H1 (cell line): ENCODE measurements at regions not wholly inside any gene's neighbourhood (a gene's known extent, or its start where the extent isn't known, plus 50 kb on each side); places are given as distances from the start of the nearest gene placed in this dataset.

ENCODE experiments used
- CTCF ChIP-seq, 3 experiments: IDR thresholded peaks; 1 replicate in 2 of 3; 2 replicates in 1 of 3; pipeline versions ENCODE4 v1.5.1 to v1.6.1; 2011; ENCODE audit warnings: low read length in 3 of 3, mild to moderate bottlenecking in 3 of 3, inconsistent platforms in 2 of 3, low read depth in 1 of 3, moderate library complexity in 1 of 3; ENCODE audit not compliant: insufficient read depth in 1 of 3; ENCODE audit errors: control extremely low read depth in 1 of 3
- EP300 ChIP-seq, 2 experiments: IDR thresholded peaks; 1 replicate in 1 of 2; 2 replicates in 1 of 2; pipeline ENCODE4 v1.6.1; 2011 to 2012; ENCODE audit warnings: low read depth in 2 of 2, low read length in 2 of 2, mild to moderate bottlenecking in 2 of 2, borderline replicate concordance in 1 of 2, inconsistent platforms in 1 of 2, moderate library complexity in 1 of 2
- GABPA ChIP-seq: IDR thresholded peaks from 2 replicates; pipeline ENCODE4 v1.6.1; 2011; ENCODE audit warnings: mild to moderate bottlenecking, low read length, moderate library complexity, borderline replicate concordance; ENCODE audit not compliant: insufficient read depth
- MAX ChIP-seq: IDR thresholded peaks from 2 replicates; pipeline ENCODE4 v1.6.1; 2012; ENCODE audit warnings: inconsistent platforms
- PHF8 ChIP-seq: fragments of 200-600 bp; sonication (generic); conservative IDR thresholded peaks from 2 replicates; pipeline ENCODE4 v1.7.1; 2012; ENCODE audit warnings: low read depth, mild to moderate bottlenecking, inconsistent platforms, low read length, moderate library complexity
- POLR2A ChIP-seq, 2 experiments: IDR thresholded peaks; 1 replicate in 1 of 2; 2 replicates in 1 of 2; pipeline ENCODE4 v1.6.1; 2011; ENCODE audit warnings: low read depth in 2 of 2, low read length in 2 of 2, mild to moderate bottlenecking in 2 of 2; ENCODE audit errors: control extremely low read depth in 1 of 2
- POLR2AphosphoS5 ChIP-seq: IDR thresholded peaks from 2 replicates; pipeline ENCODE4 v1.6.1; 2011; ENCODE audit warnings: low read depth, low read length
- RXRA ChIP-seq: IDR thresholded peaks from 2 replicates; pipeline ENCODE4 v1.6.1; 2011; ENCODE audit warnings: low read depth, mild to moderate bottlenecking, low read length, moderate library complexity; ENCODE audit not compliant: insufficient read depth
- SIN3A ChIP-seq, 2 experiments: IDR thresholded peaks in 1 of 2; conservative IDR thresholded peaks in 1 of 2; 2 replicates each; pipeline ENCODE4 v1.6.1; 2011 to 2012; ENCODE audit warnings: low read length in 2 of 2, improper control_type of control experiment in 1 of 2, low read depth in 1 of 2, mild to moderate bottlenecking in 1 of 2
- SP2 ChIP-seq: IDR thresholded peaks from 2 replicates; pipeline ENCODE4 v1.6.1; 2012; ENCODE audit warnings: mild to moderate bottlenecking, low read length, inconsistent platforms
- SRF ChIP-seq: IDR thresholded peaks from 2 replicates; pipeline ENCODE4 v1.6.1; 2011; ENCODE audit warnings: mild to moderate bottlenecking, low read depth, low read length, moderate library complexity
- TAF1 ChIP-seq: IDR thresholded peaks from 2 replicates; pipeline ENCODE4 v1.6.1; 2011; ENCODE audit warnings: mild to moderate bottlenecking, low read depth, low read length

DNA sequence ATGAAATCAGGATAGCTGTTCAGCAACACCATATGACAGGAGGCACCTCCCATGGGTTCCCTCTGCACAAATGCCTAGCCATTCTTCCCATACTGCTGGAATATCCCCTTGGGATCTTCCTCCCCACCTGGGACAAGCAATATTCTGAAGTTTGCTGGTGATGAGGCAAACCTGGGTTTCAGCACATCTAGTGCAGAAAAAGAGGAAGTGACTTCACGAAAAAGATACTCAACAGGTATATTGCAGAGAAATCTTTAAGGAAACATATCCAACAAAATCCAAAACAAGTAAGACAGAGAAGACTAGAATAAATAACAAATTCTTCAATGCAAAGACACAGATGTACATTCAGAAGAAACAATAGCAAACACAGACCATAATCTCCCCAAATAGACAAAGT lies 1497.0 kb downstream of the PCDH9 start:
- no peak for TF ChIP-seq CTCF (IDR thresholded peaks at IDR 0.05; ENCODE audit: control extremely low read depth in 1 of 3, insufficient read depth in 1 of 3, low read depth in 1 of 3, low read length in 3 of 3)
- TF ChIP-seq POLR2A (IDR thresholded peaks at IDR 0.05; ENCODE audit: control extremely low read depth in 1 of 2, low read depth in 2 of 2, low read length in 2 of 2) = no peak
- no peak for TF ChIP-seq PHF8
- no peak for TF ChIP-seq MAX
- TF ChIP-seq GABPA = no peak
- no peak for TF ChIP-seq SIN3A (conservative IDR thresholded peaks at IDR 0.05 in 1 of 2, IDR thresholded peaks at IDR 0.05 in 1 of 2; ENCODE audit: low read depth in 1 of 2, low read length in 2 of 2)
- TF ChIP-seq SRF = no peak
- no peak for TF ChIP-seq SP2
- TF ChIP-seq POLR2AphosphoS5 = no peak
- no peak for TF ChIP-seq EP300 (IDR thresholded peaks at IDR 0.05; ENCODE audit: borderline replicate concordance in 1 of 2, low read depth in 2 of 2, low read length in 2 of 2)
- no peak for TF ChIP-seq TAF1
- no peak for TF ChIP-seq RXRA
